ENCODE measurements at regions not wholly inside any gene's neighbourhood (a gene's known extent, or its start where the extent isn't known, plus 50 kb on each side); places are given as distances from the start of the nearest gene placed in this dataset.

GRCh38 chrX:99413317-99413716 is 996.8 kb downstream of the PCDH19 start:
- Histone ChIP-seq H3K4me1 (ENCODE audit: low read depth, poor library complexity, severe bottlenecking) (no peaks in the 10 kb centered on the region), H3K4me3 (IDR thresholded peaks at IDR 0.05; ENCODE audit: insufficient read depth, low read depth, low read length) (no peak overlapping the region), H3K27ac (no peak overlapping the region), H3K36me3 (ENCODE audit: insufficient read depth) (no peaks in the 10 kb centered on the region), H4K20me1 (ENCODE audit: insufficient read depth) (no peaks in the 10 kb centered on the region), H3K79me2 (ENCODE audit: insufficient read depth, low read depth) (no peaks in the 10 kb centered on the region), H3K27me3 (ENCODE audit: insufficient read depth, low read depth) (no peaks in the 10 kb centered on the region), H3K4me2 (no peak overlapping the region; the same call in 1 of the 2 replicates), H2AFZ (ENCODE audit: low read depth) (no peak overlapping the region), H3K9ac (no peak overlapping the region)
- no peak for TF ChIP-seq CTCF (conservative IDR thresholded peaks at IDR 0.05; ENCODE audit: low read depth, low read length)

- H3K36me3 ChIP-seq (ENCODE audit: insufficient read depth) = no peaks in the 10 kb centered on the region
- H3K79me2 ChIP-seq (ENCODE audit: insufficient read depth, low read depth) = no peaks in the 10 kb centered on the region
Measured at GRCh38 chrX:99398545-99398944, 1011.5 kb downstream of the PCDH19 start.

GRCh38 chrX:99397879-99398278 is 1012.2 kb downstream of the PCDH19 start:
- H3K79me2 ChIP-seq (ENCODE audit: insufficient read depth, low read depth) = no peaks in the 10 kb centered on the region
- no peak overlapping the region for H3K27ac ChIP-seq
- H3K4me2 ChIP-seq = no peak overlapping the region
- H2AFZ ChIP-seq (ENCODE audit: low read depth) = no peak overlapping the region
- no peak overlapping the region for H3K9ac ChIP-seq
- H3K27me3 ChIP-seq (ENCODE audit: insufficient read depth, low read depth) = no peaks in the 10 kb centered on the region
- no peak overlapping the region for H3K4me3 ChIP-seq (IDR thresholded peaks at IDR 0.05; ENCODE audit: insufficient read depth, low read depth, low read length)
- H3K4me1 ChIP-seq (ENCODE audit: low read depth, poor library complexity, severe bottlenecking) = no peaks in the 10 kb centered on the region
- no peak for TF ChIP-seq CTCF (conservative IDR thresholded peaks at IDR 0.05; ENCODE audit: low read depth, low read length)
- no peaks in the 10 kb centered on the region for H3K36me3 ChIP-seq (ENCODE audit: insufficient read depth)
- no peaks in the 10 kb centered on the region for H4K20me1 ChIP-seq (ENCODE audit: insufficient read depth)

More at GRCh38 chrX:99398545-99398944, 1011.5 kb downstream of the PCDH19 start:
- Histone ChIP-seq H3K27ac (no peak overlapping the region), H2AFZ (ENCODE audit: low read depth) (no peak overlapping the region), H3K9ac (no peak overlapping the region), H3K4me3 (IDR thresholded peaks at IDR 0.05; ENCODE audit: insufficient read depth, low read depth, low read length) (no peak overlapping the region), H4K20me1 (ENCODE audit: insufficient read depth) (no peaks in the 10 kb centered on the region), H3K4me1 (ENCODE audit: low read depth, poor library complexity, severe bottlenecking) (no peaks in the 10 kb centered on the region), H3K4me2 (no peak overlapping the region), H3K27me3 (ENCODE audit: insufficient read depth, low read depth) (no peaks in the 10 kb centered on the region)
- TF ChIP-seq CTCF (conservative IDR thresholded peaks at IDR 0.05; ENCODE audit: low read depth, low read length) = no peak

- H4K20me1 ChIP-seq (ENCODE audit: insufficient read depth) = no peaks in the 10 kb centered on the region
- H3K4me2 ChIP-seq = no peak overlapping the region
- no peaks in the 10 kb centered on the region for H3K79me2 ChIP-seq (ENCODE audit: insufficient read depth, low read depth)
- H3K9ac ChIP-seq = no peak overlapping the region
- TF ChIP-seq CTCF (conservative IDR thresholded peaks at IDR 0.05; ENCODE audit: low read depth, low read length) = no peak
- H3K36me3 ChIP-seq (ENCODE audit: insufficient read depth) = no peaks in the 10 kb centered on the region
- H3K27ac ChIP-seq = no peak overlapping the region
- H3K4me3 ChIP-seq (IDR thresholded peaks at IDR 0.05; ENCODE audit: insufficient read depth, low read depth, low read length) = no peak overlapping the region
- no peaks in the 10 kb centered on the region for H3K4me1 ChIP-seq (ENCODE audit: low read depth, poor library complexity, severe bottlenecking)
- H3K27me3 ChIP-seq (ENCODE audit: insufficient read depth, low read depth) = no peaks in the 10 kb centered on the region
- no peak overlapping the region for H2AFZ ChIP-seq (ENCODE audit: low read depth)
Measured at GRCh38 chrX:99394456-99394855, 1015.6 kb downstream of the PCDH19 start.

All from KMS-11 (cell line).